ENCODE measurements at regions not wholly inside any gene's neighbourhood (a gene's known extent, or its start where the extent isn't known, plus 50 kb on each side); places are given as distances from the start of the nearest gene placed in this dataset.
A peak's percentile ranks its signal among the peaks of the same experiment; 100 is the strongest.

GRCh38 chr13:74450525-74450845, 316.3 kb upstream of the KLF12 start:
- peaks cover 3% of the 10 kb centered on the region for H3K27me3 Mint-ChIP-seq (ENCODE audit: low read depth)
- no peak overlapping the region for H3K27ac Mint-ChIP-seq
- H3K9me3 Mint-ChIP-seq = peaks cover 12% of the 10 kb centered on the region
- H3K36me3 Mint-ChIP-seq = no peaks in the 10 kb centered on the region
- no peak overlapping the region for H3K4me3 Mint-ChIP-seq
- TF ChIP-seq CTCF (IDR thresholded peaks at IDR 0.05; ENCODE audit: unreplicated experiment) = no peak
- peaks cover 8% of the 10 kb centered on the region for H3K4me1 Mint-ChIP-seq
- DNase-seq (ENCODE audit: low spot score in 2 of 2, unreplicated experiment in 2 of 2) = no peak

- H3K9me3 Mint-ChIP-seq = peaks cover 8% of the 10 kb centered on the region
- H3K4me3 Mint-ChIP-seq = no peak overlapping the region
- H3K27ac Mint-ChIP-seq = no peak overlapping the region
- no peak for TF ChIP-seq CTCF (IDR thresholded peaks at IDR 0.05; ENCODE audit: unreplicated experiment)
- DNase-seq (ENCODE audit: low spot score in 2 of 2, unreplicated experiment in 2 of 2) = no peak
- H3K4me1 Mint-ChIP-seq = peaks cover 8% of the 10 kb centered on the region
- H3K27me3 Mint-ChIP-seq (ENCODE audit: low read depth) = no peaks in the 10 kb centered on the region
- no peaks in the 10 kb centered on the region for H3K36me3 Mint-ChIP-seq
Observed at GRCh38 chr13:74449811-74450524, 315.8 kb upstream of the KLF12 start.

- Mint-ChIP-seq H3K4me3 (no peak overlapping the region), H3K27ac (no peak overlapping the region), H3K9me3 (peaks cover 9% of the 10 kb centered on the region), H3K36me3 (no peaks in the 10 kb centered on the region), H3K27me3 (ENCODE audit: low read depth) (no peaks in the 10 kb centered on the region), H3K4me1 (peaks cover 16% of the 10 kb centered on the region)
- TF ChIP-seq CTCF (IDR thresholded peaks at IDR 0.05; ENCODE audit: unreplicated experiment) = no peak
- no peak for DNase-seq (ENCODE audit: low spot score in 2 of 2, unreplicated experiment in 2 of 2)
Observed at GRCh38 chr13:74444864-74445479, 310.8 kb upstream of the KLF12 start.

GRCh38 chr13:74444161-74444571, 310.0 kb upstream of the KLF12 start:
- H3K27ac Mint-ChIP-seq = peak overlapping the region; percentile 60
- peaks cover 16% of the 10 kb centered on the region for H3K4me1 Mint-ChIP-seq
- H3K9me3 Mint-ChIP-seq = peaks cover 5% of the 10 kb centered on the region
- no peak for TF ChIP-seq CTCF (IDR thresholded peaks at IDR 0.05; ENCODE audit: unreplicated experiment)
- DNase-seq (ENCODE audit: low spot score in 2 of 2, unreplicated experiment in 2 of 2) = no peak
- no peaks in the 10 kb centered on the region for H3K27me3 Mint-ChIP-seq (ENCODE audit: low read depth)
- H3K4me3 Mint-ChIP-seq = no peak overlapping the region
- no peaks in the 10 kb centered on the region for H3K36me3 Mint-ChIP-seq

- Mint-ChIP-seq H3K27me3 (ENCODE audit: low read depth) (peaks cover 4% of the 10 kb centered on the region), H3K4me1 (peaks cover 16% of the 10 kb centered on the region), H3K9me3 (peaks cover 5% of the 10 kb centered on the region), H3K36me3 (no peaks in the 10 kb centered on the region), H3K4me3 (no peak overlapping the region), H3K27ac (peak overlapping the region; percentile 60)
- no peak for TF ChIP-seq CTCF (IDR thresholded peaks at IDR 0.05; ENCODE audit: unreplicated experiment)
- no peak for DNase-seq (ENCODE audit: low spot score in 2 of 2, unreplicated experiment in 2 of 2)
Observed at GRCh38 chr13:74443631-74444030, 309.4 kb upstream of the KLF12 start.
